Activated CD4-positive, alpha-beta memory T cell treated with anti-CD3 and anti-CD28 coated beads, Interleukin-2, amount 10 ng/mL, durations not matched to agents 7 days and 5 days (primary cell): ENCODE measurements at regions not wholly inside any gene's neighbourhood (a gene's known extent, or its start where the extent isn't known, plus 50 kb on each side); places are given as distances from the start of the nearest gene placed in this dataset.

ENCODE experiments used
- CTCF ChIA-PET: fragments of 350-600 bp; sonication (Branson Sonifier 250); formaldehyde crosslinking; loops from one replicate; lab custom pipeline; 2021; ENCODE audit warnings: antibody characterized with exemption, inconsistent platforms; lab: Charles Lee
- POLR2A ChIA-PET: fragments of 350-600 bp; sonication (Branson Sonifier 250); formaldehyde crosslinking; loops from one replicate; lab custom pipeline; 2021; ENCODE audit warnings: antibody characterized with exemption; lab: Charles Lee
- DNase-seq: peaks from one replicate; pipeline ENCODE4 v3.0.0-alpha.2; 2020
- H3K27ac Mint-ChIP-seq: one replicate; pipeline ENCODE4 v1.8.0; 2021; ENCODE audit warnings: mild to moderate bottlenecking, mixed read lengths
- H3K27me3 Mint-ChIP-seq: one replicate; pipeline ENCODE4 v1.8.0; 2021; ENCODE audit warnings: mixed read lengths
- H3K36me3 Mint-ChIP-seq: one replicate; pipeline ENCODE4 v1.8.0; 2021; ENCODE audit warnings: low read depth, mixed read lengths
- H3K4me1 Mint-ChIP-seq: one replicate; pipeline ENCODE4 v1.8.0; 2021; ENCODE audit warnings: mixed read lengths
- H3K4me3 Mint-ChIP-seq: one replicate; pipeline ENCODE4 v1.8.0; 2021; ENCODE audit warnings: mild to moderate bottlenecking, mixed read lengths
- H3K9me3 Mint-ChIP-seq: one replicate; pipeline ENCODE4 v1.8.0; 2021; ENCODE audit warnings: mixed read lengths

GRCh38 chr14:34246206-34246605 lies 215.8 kb downstream of the SPTSSA start:
- Mint-ChIP-seq H3K36me3 (no peaks in the 10 kb centered on the region), H3K4me1 (no peaks in the 10 kb centered on the region), H3K27me3 (peaks cover 22% of the 10 kb centered on the region), H3K9me3 (no peaks in the 10 kb centered on the region), H3K27ac (no peak overlapping the region), H3K4me3 (no peak overlapping the region)
- CTCF ChIA-PET = interaction anchor here (1.3 kb wide), 1 partner anchor 79 kb away, joined by 3 read pairs; no protein-coding TSS in a partner anchor
- no peak for DNase-seq
- POLR2A ChIA-PET = no interaction called here

GRCh38 chr14:34243401-34243800 lies 218.6 kb downstream of the SPTSSA start:
- no peak overlapping the region for H3K27ac Mint-ChIP-seq
- no peaks in the 10 kb centered on the region for H3K4me1 Mint-ChIP-seq
- POLR2A ChIA-PET = no interaction called here
- no peak for DNase-seq
- CTCF ChIA-PET = no interaction called here
- H3K4me3 Mint-ChIP-seq = no peak overlapping the region
- H3K27me3 Mint-ChIP-seq = peaks cover 20% of the 10 kb centered on the region
- no peaks in the 10 kb centered on the region for H3K36me3 Mint-ChIP-seq
- H3K9me3 Mint-ChIP-seq = no peaks in the 10 kb centered on the region

GRCh38 chr14:34243001-34243400 lies 219.0 kb downstream of the SPTSSA start:
- CTCF ChIA-PET = no interaction called here
- H3K4me1 Mint-ChIP-seq = no peaks in the 10 kb centered on the region

GRCh38 chr14:34241185-34241711 lies 220.8 kb downstream of the SPTSSA start:
- Mint-ChIP-seq H3K27ac (no peak overlapping the region), H3K9me3 (no peaks in the 10 kb centered on the region), H3K36me3 (no peaks in the 10 kb centered on the region), H3K27me3 (peaks cover 23% of the 10 kb centered on the region), H3K4me3 (no peak overlapping the region), H3K4me1 (no peaks in the 10 kb centered on the region)
- ChIA-PET CTCF (interaction anchor here (0.8 to 1.0 kb wide), 2 partner anchors 13 kb away, joined by 4 read pairs; no protein-coding TSS in a partner anchor), POLR2A (no interaction called here)
- no peak for DNase-seq

More at GRCh38 chr14:34243001-34243400, 219.0 kb downstream of the SPTSSA start:
- Mint-ChIP-seq H3K27ac (no peak overlapping the region), H3K36me3 (no peaks in the 10 kb centered on the region), H3K27me3 (peaks cover 22% of the 10 kb centered on the region), H3K9me3 (no peaks in the 10 kb centered on the region), H3K4me3 (no peak overlapping the region)
- POLR2A ChIA-PET = no interaction called here
- DNase-seq = no peak

- ChIA-PET CTCF (interaction anchor here (1.4 kb wide), 1 partner anchor 398 kb away, joined by 3 read pairs; no protein-coding TSS in a partner anchor), POLR2A (no interaction called here)
- H3K27ac Mint-ChIP-seq = no peak overlapping the region
- no peaks in the 10 kb centered on the region for H3K9me3 Mint-ChIP-seq
- H3K27me3 Mint-ChIP-seq = peaks cover 16% of the 10 kb centered on the region
- no peaks in the 10 kb centered on the region for H3K36me3 Mint-ChIP-seq
- H3K4me1 Mint-ChIP-seq = no peaks in the 10 kb centered on the region
- no peak overlapping the region for H3K4me3 Mint-ChIP-seq
- no peak for DNase-seq
Measured at GRCh38 chr14:34238610-34239009, 223.4 kb downstream of the SPTSSA start.

- Mint-ChIP-seq H3K27ac (no peak overlapping the region), H3K36me3 (no peaks in the 10 kb centered on the region), H3K9me3 (no peaks in the 10 kb centered on the region), H3K4me3 (no peak overlapping the region), H3K4me1 (no peaks in the 10 kb centered on the region), H3K27me3 (peaks cover 14% of the 10 kb centered on the region)
- CTCF ChIA-PET = interaction anchor here (1.0 to 1.4 kb wide), 2 partner anchors 375 to 397 kb away, joined by 3 read pairs; no protein-coding TSS in a partner anchor
- POLR2A ChIA-PET = no interaction called here
- no peak for DNase-seq
Measured at GRCh38 chr14:34237677-34238076, 224.4 kb downstream of the SPTSSA start.

- Mint-ChIP-seq H3K27ac (no peak overlapping the region), H3K4me1 (no peaks in the 10 kb centered on the region), H3K27me3 (peaks cover 14% of the 10 kb centered on the region), H3K4me3 (no peak overlapping the region), H3K9me3 (no peaks in the 10 kb centered on the region), H3K36me3 (no peaks in the 10 kb centered on the region)
- ChIA-PET CTCF (no interaction called here), POLR2A (no interaction called here)
- DNase-seq = no peak
Measured at GRCh38 chr14:34237081-34237480, 225.0 kb downstream of the SPTSSA start.

GRCh38 chr14:34235643-34236300 lies 226.3 kb downstream of the SPTSSA start:
- CTCF ChIA-PET = no interaction called here
- H3K9me3 Mint-ChIP-seq = no peaks in the 10 kb centered on the region
- no peak for DNase-seq
- H3K4me3 Mint-ChIP-seq = no peak overlapping the region
- H3K4me1 Mint-ChIP-seq = no peaks in the 10 kb centered on the region
- POLR2A ChIA-PET = interaction anchor here (0.6 kb wide), 1 partner anchor 9 kb away, joined by 3 read pairs; no protein-coding TSS in a partner anchor
- no peak overlapping the region for H3K27ac Mint-ChIP-seq
- peaks cover 5% of the 10 kb centered on the region for H3K27me3 Mint-ChIP-seq
- no peaks in the 10 kb centered on the region for H3K36me3 Mint-ChIP-seq

- no peaks in the 10 kb centered on the region for H3K9me3 Mint-ChIP-seq
- DNase-seq = no peak
- H3K27me3 Mint-ChIP-seq = peaks cover 5% of the 10 kb centered on the region
- CTCF ChIA-PET = no interaction called here
- H3K27ac Mint-ChIP-seq = no peak overlapping the region
- H3K4me1 Mint-ChIP-seq = peaks cover under 1% of the 10 kb centered on the region
- H3K36me3 Mint-ChIP-seq = no peaks in the 10 kb centered on the region
- POLR2A ChIA-PET = no interaction called here
- no peak overlapping the region for H3K4me3 Mint-ChIP-seq
Measured at GRCh38 chr14:34234258-34234657, 227.8 kb downstream of the SPTSSA start.

GRCh38 chr14:34233619-34234018 lies 228.4 kb downstream of the SPTSSA start:
- Mint-ChIP-seq H3K36me3 (no peaks in the 10 kb centered on the region), H3K27me3 (peaks cover 5% of the 10 kb centered on the region), H3K9me3 (no peaks in the 10 kb centered on the region), H3K4me1 (peaks cover 3% of the 10 kb centered on the region), H3K27ac (no peak overlapping the region), H3K4me3 (no peak overlapping the region)
- no peak for DNase-seq
- POLR2A ChIA-PET = no interaction called here
- CTCF ChIA-PET = no interaction called here

- Mint-ChIP-seq H3K4me3 (no peak overlapping the region), H3K27ac (no peak overlapping the region), H3K27me3 (peaks cover 6% of the 10 kb centered on the region), H3K36me3 (no peaks in the 10 kb centered on the region), H3K9me3 (no peaks in the 10 kb centered on the region), H3K4me1 (peaks cover 11% of the 10 kb centered on the region)
- ChIA-PET POLR2A (no interaction called here), CTCF (no interaction called here)
- DNase-seq = no peak
Measured at GRCh38 chr14:34232790-34233189, 229.2 kb downstream of the SPTSSA start.

- no peaks in the 10 kb centered on the region for H3K9me3 Mint-ChIP-seq
- CTCF ChIA-PET = no interaction called here
- H3K36me3 Mint-ChIP-seq = no peaks in the 10 kb centered on the region
- peaks cover 10% of the 10 kb centered on the region for H3K27me3 Mint-ChIP-seq
- no peak overlapping the region for H3K4me3 Mint-ChIP-seq
- no peak for DNase-seq
- no peak overlapping the region for H3K27ac Mint-ChIP-seq
- H3K4me1 Mint-ChIP-seq = peaks cover 12% of the 10 kb centered on the region
- POLR2A ChIA-PET = no interaction called here
Measured at GRCh38 chr14:34231626-34232025, 230.4 kb downstream of the SPTSSA start.

- POLR2A ChIA-PET = no interaction called here
- no peak overlapping the region for H3K4me3 Mint-ChIP-seq
- peaks cover 13% of the 10 kb centered on the region for H3K27me3 Mint-ChIP-seq
- H3K27ac Mint-ChIP-seq = no peak overlapping the region
- no peak for DNase-seq
- H3K9me3 Mint-ChIP-seq = no peaks in the 10 kb centered on the region
- H3K4me1 Mint-ChIP-seq = peaks cover 12% of the 10 kb centered on the region
- CTCF ChIA-PET = interaction anchor here (1.1 to 3.0 kb wide), 9 partner anchors 10 to 437 kb away, joined by 3 to 32 read pairs (median 8); no protein-coding TSS in a partner anchor
- H3K36me3 Mint-ChIP-seq = no peaks in the 10 kb centered on the region
Measured at GRCh38 chr14:34229140-34229539, 232.9 kb downstream of the SPTSSA start.

- Mint-ChIP-seq H3K36me3 (no peaks in the 10 kb centered on the region), H3K27ac (no peak overlapping the region), H3K27me3 (peaks cover 15% of the 10 kb centered on the region), H3K9me3 (no peaks in the 10 kb centered on the region), H3K4me1 (peaks cover 12% of the 10 kb centered on the region), H3K4me3 (no peak overlapping the region)
- ChIA-PET POLR2A (no interaction called here), CTCF (interaction anchor here (0.7 to 3.0 kb wide), 16 partner anchors 9 to 436 kb away, joined by 3 to 32 read pairs (median 4); no protein-coding TSS in a partner anchor)
- DNase-seq = no peak
Measured at GRCh38 chr14:34228650-34228976, 233.4 kb downstream of the SPTSSA start.
